ENCODE measurements at regions not wholly inside any gene's neighbourhood (a gene's known extent, or its start where the extent isn't known, plus 50 kb on each side); places are given as distances from the start of the nearest gene placed in this dataset.

DNA sequence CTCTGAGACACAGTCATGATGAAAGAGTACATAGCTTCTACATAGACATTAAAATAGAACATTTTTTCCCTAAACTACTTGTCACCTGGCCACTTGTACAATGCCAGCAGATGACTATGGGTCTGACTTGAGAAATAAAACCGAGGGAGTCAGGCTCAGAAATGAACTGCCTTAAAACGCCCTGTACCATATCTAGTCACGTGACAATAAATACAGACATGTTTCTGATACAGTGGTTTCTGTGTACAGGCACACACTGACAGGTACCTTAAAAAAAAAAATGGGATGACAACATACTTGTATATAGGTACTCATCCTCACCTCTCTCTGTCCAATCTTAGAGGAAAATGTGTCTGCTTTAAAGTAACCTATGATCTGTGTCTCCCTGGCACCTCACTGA lies 144.1 kb downstream of the SH3BGRL2 start:
- DNase-seq (ENCODE audit: low read depth), result no peak

DNA sequence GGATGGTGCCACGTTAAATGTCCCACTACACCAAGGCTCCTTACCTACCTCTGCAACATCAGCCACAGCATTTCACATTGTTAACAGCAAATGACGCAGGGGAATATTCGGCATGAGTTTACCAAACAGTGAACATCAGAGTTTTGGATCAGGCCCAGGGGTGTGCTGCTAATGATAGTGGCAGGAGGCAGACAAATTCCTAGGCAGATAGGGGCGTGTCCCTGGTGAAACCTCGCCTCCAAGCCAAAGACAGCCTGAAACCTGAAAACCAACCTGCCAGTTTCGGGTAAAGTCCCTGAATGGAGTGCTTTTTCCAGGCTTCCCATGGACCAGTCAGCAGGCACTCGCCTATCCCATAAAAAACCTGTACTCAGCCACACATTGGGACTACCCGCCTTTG lies 133.6 kb downstream of the SH3BGRL2 start:
- DNase-seq (ENCODE audit: low read depth), result no peak

GRCh38 chr6:79763301-79763700 lies 132.2 kb downstream of the SH3BGRL2 start:
- no peak for DNase-seq (ENCODE audit: low read depth)

- no peak for DNase-seq (ENCODE audit: low read depth)
These were observed 131.2 kb downstream of the SH3BGRL2 start for GRCh38 chr6:79762370-79762769.

DNA sequence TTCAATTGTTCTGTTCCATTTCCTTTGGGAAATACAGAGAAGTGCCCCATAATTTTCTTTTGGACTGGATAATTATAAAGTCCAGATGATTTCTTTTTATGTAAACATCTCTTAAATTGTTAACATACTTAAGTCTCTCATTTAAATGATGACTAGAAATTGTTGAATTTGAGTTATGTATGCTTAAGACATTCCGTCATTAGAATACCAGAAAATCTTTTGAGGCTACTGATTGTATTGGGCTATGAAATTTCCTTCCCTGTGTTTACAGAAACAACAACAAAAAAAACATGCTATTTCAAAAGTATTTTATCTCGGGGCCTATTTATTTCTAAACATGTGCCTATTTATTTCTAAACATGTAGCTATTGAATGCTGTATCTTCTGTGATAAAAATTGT lies 125.4 kb downstream of the SH3BGRL2 start:
- no peak for DNase-seq (ENCODE audit: low read depth)

- DNase-seq (ENCODE audit: low read depth), result no peak
These were observed 124.8 kb downstream of the SH3BGRL2 start for GRCh38 chr6:79755967-79756366.
